GM20431 (cell line): ENCODE measurements at regions not wholly inside any gene's neighbourhood (a gene's known extent, or its start where the extent isn't known, plus 50 kb on each side); places are given as distances from the start of the nearest gene placed in this dataset.

Experiments used
- in situ Hi-C: fragments of 300-500 bp; cut with MseI, MboI; formaldehyde crosslinking; loops from one replicate; pipeline ENCODE4 v1.15.0; 2020; ENCODE audit warnings: low sequenced_read_pairs; ENCODE audit not compliant: unreplicated experiment

DNA sequence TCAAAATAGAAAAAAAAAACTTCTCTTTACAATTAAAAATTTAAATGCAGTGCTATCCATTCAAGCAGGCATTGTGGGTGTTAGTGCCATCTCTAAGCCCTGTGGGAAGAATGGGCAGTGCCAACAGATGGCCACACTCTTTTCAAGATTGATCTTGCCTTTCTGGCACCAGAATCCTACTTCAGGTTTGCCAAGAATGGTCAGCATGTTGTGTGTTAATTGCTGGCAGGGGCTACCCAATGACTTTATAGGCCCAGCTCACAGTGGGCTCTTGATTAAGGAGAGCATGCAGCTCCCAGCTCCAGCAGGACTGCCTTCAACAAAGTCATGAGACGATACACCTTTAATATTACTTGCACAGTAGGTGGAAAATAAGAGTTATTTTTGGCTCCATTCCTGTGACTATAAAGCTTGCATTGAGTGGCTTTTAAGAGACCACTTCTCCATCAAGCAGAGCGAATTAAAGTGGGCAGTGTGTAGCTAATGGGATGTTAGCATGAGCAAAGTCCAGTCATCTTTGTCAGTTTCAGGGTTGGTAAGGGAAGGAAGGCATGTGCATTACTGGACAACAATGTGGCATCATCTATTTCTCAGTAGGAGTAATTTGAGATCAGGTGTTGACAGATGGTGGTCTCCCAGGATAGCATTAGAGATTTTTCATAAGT, 476.8 kb downstream of the C3orf38 start:
- in situ Hi-C loops, result no loop called here

DNA sequence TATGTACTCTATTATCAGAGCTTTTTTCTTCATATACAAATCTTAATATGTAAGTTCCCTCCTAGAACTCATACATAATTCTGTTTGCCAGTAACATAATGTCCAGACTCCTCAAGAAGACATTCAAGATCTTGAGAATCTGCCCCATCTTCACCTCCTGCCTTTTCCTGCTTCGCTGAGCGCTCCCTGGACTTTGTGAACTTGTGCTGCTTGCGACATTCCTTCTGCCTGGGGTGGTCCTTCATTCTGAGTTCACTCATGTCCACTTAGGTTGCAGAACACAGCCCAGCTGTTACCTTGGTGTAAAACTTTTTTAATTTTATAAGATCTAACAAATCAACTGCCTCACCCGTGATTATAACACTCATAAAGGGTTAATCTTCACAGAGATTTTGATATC, 478.5 kb upstream of the EPHA3 start:
- in situ Hi-C loops, result no loop called here

DNA sequence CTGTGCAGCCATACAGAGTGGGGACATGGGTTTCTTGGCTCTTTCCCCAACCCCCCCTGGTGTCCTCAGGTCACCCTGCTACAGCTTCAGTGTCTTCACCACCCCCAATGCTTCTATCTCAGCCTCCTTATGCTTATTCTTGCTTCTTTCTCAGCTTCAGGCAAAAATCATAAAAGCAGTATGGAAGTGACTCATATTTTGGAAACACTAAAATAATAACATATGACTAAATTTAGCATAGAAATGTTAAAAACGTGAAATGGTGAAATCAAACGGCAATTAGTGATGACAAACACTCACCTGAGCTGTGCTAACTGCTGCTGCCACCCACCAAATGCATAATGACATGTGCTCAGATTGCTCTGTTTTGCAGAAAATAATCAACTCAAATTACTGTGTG, 475.2 kb upstream of the EPHA3 start:
- in situ Hi-C loops, result no loop called here

DNA sequence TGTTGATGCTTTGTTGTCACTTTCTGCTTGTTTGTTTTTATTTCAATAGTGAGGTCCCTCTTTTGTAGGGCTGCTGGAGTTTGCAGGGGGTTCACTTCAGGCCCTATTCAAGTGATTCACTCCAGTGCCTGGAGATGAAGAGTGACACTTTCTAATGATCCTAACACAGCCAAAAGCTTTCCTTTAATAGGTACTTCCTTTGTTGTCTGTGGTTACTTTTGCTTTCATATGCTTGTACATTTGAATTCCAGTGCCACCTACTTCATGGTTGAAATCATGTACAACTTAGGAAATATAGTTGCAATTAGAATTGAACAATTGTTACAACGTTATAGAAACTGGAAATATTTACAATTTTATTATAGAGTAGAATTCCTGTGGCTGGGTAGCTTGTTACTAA, 466.8 kb upstream of the EPHA3 start:
- in situ Hi-C loops, result no loop called here

DNA sequence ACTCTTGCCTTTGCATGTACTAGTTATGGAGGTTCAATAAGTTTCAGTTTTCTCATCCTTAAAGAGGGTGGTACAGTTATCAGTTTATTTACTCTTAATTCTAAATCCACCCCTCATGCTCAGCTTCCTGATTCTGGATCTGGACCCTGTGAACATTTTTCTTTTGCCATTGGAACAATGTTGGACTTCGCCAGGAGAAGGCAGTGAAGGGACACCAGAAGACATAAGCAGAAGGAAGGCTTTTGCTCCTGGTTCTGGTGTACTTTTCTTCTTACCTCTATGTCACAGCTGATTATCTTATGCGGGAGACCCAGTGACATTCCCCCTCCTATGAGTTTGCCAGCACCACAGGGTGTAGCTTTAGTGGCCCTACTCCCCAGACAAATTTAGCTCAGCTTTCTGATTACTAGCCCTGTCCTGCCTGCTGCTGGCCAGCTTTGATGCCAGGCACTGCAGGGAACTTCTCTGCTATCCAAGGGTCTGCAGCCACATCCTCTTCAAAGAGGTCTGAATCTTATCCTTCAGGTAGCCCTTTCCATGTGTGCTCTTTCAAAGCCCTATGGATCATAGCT, 466.3 kb upstream of the EPHA3 start:
- in situ Hi-C loops, result no loop called here

DNA sequence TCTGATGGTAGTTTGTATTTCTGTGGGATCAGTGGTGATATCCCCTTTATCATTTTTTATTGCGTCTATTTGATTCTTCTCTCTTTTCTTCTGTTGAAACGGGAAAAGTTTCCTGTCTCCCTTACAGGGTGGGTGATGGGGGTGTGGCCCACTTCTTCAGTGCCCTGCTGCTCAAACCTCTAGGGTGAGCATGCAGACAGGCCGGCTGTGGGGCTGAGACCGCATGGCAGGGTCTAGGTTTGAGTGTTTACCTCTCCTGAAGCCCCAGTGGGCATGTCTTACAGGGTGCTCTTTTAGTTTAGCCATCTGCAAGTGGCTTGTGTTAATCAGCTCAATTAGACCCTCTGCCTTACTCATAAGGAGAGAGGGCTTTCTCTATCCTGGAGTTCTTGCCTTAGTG, 450.0 kb upstream of the EPHA3 start:
- in situ Hi-C loops, result no loop called here

DNA sequence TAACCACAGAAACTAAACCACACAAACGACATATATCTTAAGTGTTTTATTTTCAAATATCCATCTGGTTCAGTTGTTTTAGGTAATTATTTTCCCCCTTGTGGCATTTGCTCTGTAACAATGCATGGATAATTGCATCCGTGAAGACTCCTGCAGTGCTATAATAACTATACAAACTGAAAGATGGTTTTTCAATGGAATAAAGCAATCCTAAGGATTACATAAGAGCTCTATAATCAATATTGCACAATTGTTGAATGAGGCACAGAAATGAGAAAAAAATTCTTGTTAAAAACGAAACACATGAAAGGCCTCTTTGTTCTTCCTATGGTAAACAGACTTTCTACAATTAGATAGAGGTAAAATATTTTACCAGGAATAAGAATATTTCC, 446.0 kb upstream of the EPHA3 start:
- in situ Hi-C loops, result no loop called here

DNA sequence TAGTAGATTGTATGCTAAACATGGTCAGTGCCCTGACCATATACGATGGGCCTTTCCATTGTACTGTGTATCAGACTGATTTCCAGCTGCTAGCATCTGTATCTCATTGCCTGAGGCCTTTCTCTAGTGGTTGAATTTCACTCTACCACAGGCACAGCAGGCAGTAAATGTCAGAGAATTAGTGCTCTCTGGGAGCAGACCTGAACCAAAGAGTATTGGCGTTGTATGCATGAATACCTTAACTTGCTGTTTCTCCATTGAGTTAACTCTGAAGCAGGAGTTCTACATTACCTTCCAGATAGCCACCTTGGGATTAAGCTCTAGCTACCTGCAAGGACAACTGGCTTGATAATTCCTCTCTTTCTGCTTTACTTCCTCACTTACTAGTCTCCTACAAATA, 439.2 kb upstream of the EPHA3 start:
- in situ Hi-C loops, result no loop called here

DNA sequence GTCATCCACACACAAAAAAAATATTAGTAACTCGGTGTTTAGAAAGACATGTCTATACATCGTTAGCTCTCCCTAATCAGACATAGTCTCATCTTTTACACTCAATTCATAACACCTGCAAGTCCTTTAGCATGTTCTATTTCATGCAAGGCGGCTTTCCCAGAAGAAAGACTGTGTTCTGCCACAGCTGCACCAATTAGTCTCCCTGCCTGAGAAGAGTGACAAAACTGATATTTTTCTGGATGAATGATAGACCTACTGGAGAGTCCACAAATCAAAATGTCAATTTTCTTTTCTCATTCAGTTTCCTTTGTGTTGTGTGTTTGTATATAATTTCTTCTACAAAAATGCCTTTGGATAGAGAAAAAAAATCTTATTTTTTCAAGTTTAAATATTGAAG, 435.8 kb upstream of the EPHA3 start:
- in situ Hi-C loops, result no loop called here

DNA sequence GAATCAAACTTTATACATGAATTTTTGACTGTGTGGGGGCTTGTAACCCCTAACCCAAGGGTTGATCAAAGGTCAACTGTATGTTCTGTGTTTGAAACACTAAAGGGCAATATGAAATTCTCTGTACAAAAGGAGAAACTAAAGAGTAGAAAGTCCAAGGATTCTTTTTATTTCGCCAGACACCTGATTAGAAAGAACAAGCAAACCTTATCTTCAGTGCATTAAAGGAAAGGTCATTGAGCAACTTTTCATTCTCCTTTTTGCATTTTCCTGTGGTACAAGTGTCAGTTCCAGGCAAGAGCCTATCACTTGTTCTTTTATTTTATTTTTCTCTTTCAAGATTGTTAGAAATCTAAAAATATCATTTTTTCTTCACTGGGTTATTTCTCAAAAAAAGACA, 430.1 kb upstream of the EPHA3 start:
- in situ Hi-C loops, result no loop called here

DNA sequence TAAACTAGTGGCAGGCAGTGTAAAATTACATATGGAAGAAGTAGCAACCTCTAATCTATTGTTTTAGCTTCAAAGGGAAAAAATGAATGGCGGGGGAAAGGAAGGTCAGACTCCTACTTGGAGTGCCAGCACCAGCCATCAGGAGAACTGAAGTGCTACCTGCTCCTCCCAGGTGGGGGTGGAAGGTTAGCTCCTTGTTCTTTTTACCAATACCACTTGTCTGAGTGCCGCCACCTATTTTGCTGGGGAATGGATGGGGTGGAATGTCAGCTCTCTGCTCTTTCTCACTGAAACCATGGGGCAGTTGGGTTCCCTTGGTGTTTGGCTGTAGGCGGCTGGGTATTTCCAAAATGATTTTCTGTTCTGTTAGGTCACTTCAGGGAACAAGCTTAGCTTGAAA, 428.7 kb upstream of the EPHA3 start:
- in situ Hi-C loops, result no loop called here

DNA sequence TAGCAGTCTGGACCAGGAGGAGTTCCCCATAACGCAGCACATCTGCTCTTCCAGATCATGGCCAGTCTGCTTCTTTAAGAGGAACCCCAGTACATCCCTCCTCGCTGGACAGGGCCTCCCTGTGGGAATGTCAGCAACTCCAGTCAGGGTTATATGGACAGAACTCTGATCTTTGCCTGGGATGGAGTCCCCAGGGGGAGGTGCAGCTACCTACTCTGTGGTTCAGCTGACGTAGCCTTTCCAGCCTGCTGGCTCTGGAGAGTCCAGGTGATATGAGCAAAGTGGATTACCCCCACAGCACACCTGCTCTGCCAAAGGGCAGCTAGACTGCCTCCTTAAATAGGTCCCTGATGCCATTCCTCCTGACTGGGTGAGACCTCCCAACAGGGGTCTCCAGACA, 417.1 kb upstream of the EPHA3 start:
- in situ Hi-C loops, result no loop called here

DNA sequence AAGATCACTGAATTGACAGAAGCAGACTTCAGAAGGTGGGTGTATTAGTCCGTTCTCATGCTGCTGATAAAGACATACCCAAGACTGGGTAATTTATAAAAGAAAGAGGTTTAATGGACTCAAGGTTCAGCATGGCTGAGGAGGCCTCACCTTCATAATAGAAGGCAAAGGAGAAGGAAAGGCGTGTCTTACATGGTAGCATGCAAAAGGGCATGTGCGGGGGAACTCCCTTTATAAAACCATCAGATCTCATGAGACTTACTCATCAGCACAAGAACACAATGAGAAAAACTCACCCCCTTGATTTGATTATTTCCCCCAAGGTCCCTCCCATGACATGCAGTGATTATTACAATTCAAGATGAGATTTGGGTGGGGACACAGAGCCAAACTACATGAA, 416.3 kb upstream of the EPHA3 start:
- in situ Hi-C loops, result no loop called here

DNA sequence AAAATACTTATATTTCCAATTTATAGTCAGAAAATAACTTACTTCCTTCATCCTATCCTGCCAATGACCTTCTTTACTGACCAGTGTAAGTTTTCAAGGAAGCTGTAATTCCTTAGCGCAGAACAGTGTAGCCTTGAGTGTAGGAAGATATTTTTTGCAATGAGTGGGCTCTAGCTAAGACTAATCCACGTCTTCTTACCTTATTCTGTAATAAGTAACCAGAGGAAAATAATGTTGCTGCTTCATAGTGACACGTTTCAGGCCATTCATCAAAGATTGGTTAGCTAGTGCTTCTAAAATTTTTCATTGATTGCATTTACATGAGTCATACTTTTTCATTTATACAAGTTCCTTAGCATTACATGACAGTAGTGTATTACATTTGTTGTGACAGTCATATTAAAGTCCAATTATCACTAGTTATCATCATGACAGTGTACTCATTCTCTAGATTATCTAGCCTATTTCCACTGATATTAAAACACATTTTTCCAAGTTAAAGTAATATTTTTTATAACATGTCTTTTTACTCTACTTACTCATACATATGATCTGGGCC, 403.8 kb upstream of the EPHA3 start:
- in situ Hi-C loops, result no loop called here

DNA sequence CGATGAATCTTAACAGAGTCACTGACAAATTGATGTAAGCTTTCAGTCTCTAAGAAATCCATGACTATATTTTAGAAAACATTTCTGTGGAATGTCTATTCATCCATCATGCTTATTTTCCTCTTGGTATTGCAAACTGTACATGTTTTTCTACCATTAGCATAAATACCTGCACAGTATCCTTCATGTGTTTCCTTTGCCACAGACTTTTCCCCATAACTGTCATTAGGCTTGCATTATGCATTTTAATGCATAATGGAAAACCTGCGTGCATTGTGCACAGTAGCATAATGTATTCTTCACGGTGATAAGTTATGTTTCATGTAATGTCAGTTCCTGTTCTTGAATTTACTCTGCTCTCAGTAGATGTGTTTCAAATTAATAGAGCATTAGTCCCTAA, 403.1 kb upstream of the EPHA3 start:
- in situ Hi-C loops, result no loop called here

DNA sequence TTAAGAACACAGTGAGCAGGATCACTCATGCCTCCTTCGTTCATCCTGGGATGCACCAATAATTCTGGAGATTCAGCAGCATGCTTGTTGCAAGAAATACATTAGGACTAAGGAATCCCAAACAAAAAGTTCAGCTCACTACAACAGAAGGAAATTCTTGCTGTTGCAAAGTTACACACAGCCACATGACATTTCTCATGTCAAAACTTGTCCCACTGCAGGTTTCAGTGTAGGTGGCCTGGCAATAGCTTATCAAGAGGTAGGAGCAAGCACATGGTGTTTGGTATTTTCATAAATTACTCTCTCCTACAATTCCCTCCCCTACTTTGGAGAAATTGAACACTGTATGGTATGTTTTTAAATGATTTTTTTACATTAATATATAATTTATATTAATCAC, 399.6 kb upstream of the EPHA3 start:
- in situ Hi-C loops, result no loop called here

DNA sequence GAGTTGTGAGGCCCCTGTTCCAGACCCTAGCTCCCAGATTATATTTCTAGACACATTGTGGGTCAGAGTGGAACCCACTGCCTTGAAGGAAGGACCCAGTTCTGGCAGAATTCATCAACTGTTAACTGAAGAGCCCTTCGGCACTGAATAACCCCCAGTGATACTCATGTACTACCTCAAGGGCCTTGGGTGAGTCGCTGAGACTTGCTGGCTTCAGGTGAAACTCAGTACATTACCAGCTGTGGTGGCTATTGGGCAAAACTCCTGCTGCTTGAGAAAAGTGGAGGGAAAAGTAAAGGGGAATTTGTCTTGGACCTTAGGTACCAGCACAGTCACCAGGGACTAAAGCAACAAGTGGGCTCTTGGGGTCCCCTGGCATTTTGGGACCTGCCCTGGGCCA, 394.9 kb upstream of the EPHA3 start:
- in situ Hi-C loops, result no loop called here

DNA sequence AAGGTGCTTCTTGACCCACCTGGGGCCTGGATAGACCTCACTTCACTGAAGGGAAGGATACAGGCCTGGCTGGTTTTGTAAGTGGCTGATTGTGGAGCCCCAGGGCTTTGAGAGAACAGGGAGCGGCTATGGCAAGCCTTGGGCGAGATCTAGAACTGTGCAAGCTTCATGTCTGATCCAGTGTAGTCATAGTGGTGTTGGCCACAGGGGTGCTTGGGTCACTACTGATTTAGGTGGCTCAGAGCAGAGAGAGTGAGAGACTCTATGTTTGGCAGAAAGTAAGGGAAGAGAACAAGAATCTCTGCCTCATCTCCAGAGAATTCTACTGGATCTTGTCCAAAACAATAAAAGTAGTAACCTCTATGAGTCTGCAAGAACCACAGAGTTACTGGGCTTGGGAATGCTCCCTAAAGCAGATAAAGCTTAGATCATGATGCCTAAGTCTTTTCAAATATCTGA, 394.2 kb upstream of the EPHA3 start:
- in situ Hi-C loops, result no loop called here

DNA sequence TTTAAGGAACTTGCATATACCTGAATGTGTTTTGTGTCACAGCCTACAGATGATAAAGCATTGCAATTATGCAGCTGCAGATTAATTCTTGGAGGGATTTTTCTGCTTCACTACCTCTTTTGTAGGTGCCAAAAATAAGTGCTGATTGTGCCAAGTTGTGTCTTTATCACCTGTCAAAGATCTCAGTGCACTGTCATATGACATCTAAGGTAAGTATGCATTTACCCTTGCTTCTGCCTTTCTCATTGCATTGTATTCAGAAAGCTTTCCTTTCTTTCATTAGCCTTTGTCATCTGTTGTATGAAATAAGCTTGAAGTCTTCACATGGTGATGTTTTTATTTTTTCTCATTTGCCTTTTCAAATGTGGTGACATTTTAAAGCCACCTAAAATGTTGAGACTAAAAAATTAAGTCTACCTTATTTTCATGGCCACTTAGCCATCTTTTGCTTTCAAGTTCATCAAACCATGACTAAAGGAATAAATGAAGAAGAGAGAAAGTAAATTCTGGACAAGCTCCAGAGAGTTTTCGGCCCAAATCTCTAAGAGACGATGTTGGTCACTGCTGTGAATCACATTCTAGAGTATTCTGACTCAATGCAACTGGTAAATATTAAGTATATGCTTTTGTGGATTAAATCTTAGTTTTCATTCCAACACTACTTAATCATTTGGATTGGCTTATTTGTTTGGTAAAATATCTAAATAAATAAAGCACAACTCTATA, 381.8 kb upstream of the EPHA3 start:
- in situ Hi-C loops, result no loop called here

DNA sequence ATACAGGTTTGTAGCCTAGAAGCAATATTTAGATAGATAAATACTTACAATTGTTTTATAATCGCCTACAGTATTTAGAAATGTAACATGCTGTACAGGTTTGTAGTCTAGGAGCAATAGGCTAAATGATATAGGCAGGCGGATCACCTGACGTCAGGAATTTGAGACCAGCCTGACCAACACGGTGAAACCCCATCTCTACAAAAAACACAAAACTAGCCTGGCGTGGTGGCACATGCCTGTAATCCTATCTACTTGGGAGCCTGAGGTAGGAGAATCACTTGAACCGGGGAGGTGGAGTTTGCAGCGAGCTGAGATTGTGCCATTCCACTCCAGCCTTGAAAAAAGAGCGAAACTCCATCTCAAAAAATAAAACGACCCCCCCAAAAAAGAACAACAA, 375.2 kb upstream of the EPHA3 start:
- in situ Hi-C loops, result no loop called here

DNA sequence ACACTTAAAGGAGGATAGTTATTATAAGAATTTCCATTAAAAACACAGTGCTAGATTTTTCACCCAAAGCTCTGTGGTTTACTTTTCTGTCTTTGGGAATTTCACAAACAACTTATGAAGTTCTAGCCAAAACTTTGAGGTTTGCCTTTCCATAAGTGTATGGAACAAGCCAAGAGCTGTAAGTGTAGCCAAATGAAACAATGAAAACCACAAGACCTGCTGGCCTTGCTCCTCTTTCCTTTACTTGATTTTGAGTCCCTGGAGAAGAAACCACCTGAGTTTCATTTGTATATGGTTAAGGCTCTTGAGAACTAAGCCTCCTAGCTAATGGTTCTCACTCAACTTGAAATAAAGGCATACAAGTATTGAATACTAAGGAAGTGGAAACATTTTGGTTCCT, 365.3 kb upstream of the EPHA3 start:
- in situ Hi-C loops, result no loop called here
